H1 (cell line): ENCODE measurements at regions not wholly inside any gene's neighbourhood (a gene's known extent, or its start where the extent isn't known, plus 50 kb on each side); places are given as distances from the start of the nearest gene placed in this dataset.

Source experiments
- CTCF ChIA-PET: fragments of 300-600 bp; sonication (Branson Sonifier 250); formaldehyde crosslinking; loops from one replicate; lab custom pipeline; 2021; ENCODE audit not compliant: partially characterized antibody; lab: Charles Lee
- POLR2A ChIA-PET: fragments of 300-600 bp; sonication (Branson Sonifier 250); formaldehyde crosslinking; loops from one replicate; lab custom pipeline; 2021; ENCODE audit warnings: inconsistent platforms; ENCODE audit not compliant: partially characterized antibody; lab: Charles Lee
- DNase-seq, 2 experiments: peaks; one replicate each; pipeline versions ENCODE4 v3.0.0 to v3.0.0-alpha.2; 2010 to 2022; ENCODE audit warnings: low spot score in 2 of 2, low read depth in 1 of 2, mixed read lengths in 1 of 2
- FAIRE-seq: peaks from 2 replicates; lab custom pipeline; 2011; peaks lifted over from hg19 to GRCh38; lab: Jason Lieb, UNC
- H2AFZ ChIP-seq: 2 replicates; pipeline ENCODE4 v1.8.1; 2012; ENCODE audit warnings: low read length, inconsistent platforms
- H2AK5ac ChIP-seq: 2 replicates; pipeline ENCODE4 v1.6.1; 2013; ENCODE audit warnings: low read depth, low read length
- H2BK120ac ChIP-seq: replicated peaks from 2 replicates; pipeline ENCODE3; 2013; ENCODE audit warnings: low read depth, low read length, inconsistent platforms
- H2BK12ac ChIP-seq: 2 replicates; pipeline ENCODE4 v1.6.1; 2013; ENCODE audit warnings: low read depth, low read length
- H2BK15ac ChIP-seq: 2 replicates; pipeline ENCODE4 v1.6.1; 2013; ENCODE audit warnings: low read length
- H2BK20ac ChIP-seq: 2 replicates; pipeline ENCODE4 v1.6.1; 2013; ENCODE audit warnings: low read length
- H2BK5ac ChIP-seq: 2 replicates; pipeline ENCODE4 v1.6.1; 2013; ENCODE audit warnings: low read depth, low read length
- H3K14ac ChIP-seq: 2 replicates; pipeline ENCODE4 v1.6.1; 2013; ENCODE audit warnings: inconsistent platforms; ENCODE audit not compliant: insufficient read length
- H3K18ac ChIP-seq: 2 replicates; pipeline ENCODE4 v1.6.1; 2013; ENCODE audit warnings: low read length; ENCODE audit errors: extremely low read depth
- H3K23ac ChIP-seq: 2 replicates; pipeline ENCODE4 v1.6.1; 2013; ENCODE audit warnings: inconsistent platforms; ENCODE audit not compliant: insufficient read length
- H3K23me2 ChIP-seq: 2 replicates; pipeline ENCODE4 v1.6.1; 2013; ENCODE audit warnings: low read depth, low read length
- H3K27ac ChIP-seq: 2 replicates; pipeline ENCODE4 v1.6.1; 2011; ENCODE audit warnings: low read depth, low read length, inconsistent platforms
- H3K27me3 ChIP-seq, 4 experiments: replicated peaks in 1 of 4; 1 replicate in 1 of 4; 2 replicates in 3 of 4; pipeline versions ENCODE4 v1.6.1 to v1.8.1; 2011 to 2013; ENCODE audit warnings: low read length in 3 of 4, mild to moderate bottlenecking in 3 of 4, inconsistent platforms in 2 of 4, mixed read lengths in 2 of 4, moderate library complexity in 1 of 4; ENCODE audit not compliant: control insufficient read depth in 3 of 4, insufficient read depth in 3 of 4; ENCODE audit errors: extremely low read depth in 1 of 4
- H3K36me3 ChIP-seq, 4 experiments: 2 replicates each; pipeline versions ENCODE4 v1.6.1 to v1.8.1; 2011 to 2013; ENCODE audit warnings: mild to moderate bottlenecking in 4 of 4, low read length in 3 of 4, moderate library complexity in 2 of 4, control low read depth in 1 of 4, inconsistent platforms in 1 of 4; ENCODE audit not compliant: insufficient read depth in 4 of 4, control insufficient read depth in 2 of 4
- H3K4ac ChIP-seq: replicated peaks from 2 replicates; pipeline ENCODE3; 2013; ENCODE audit warnings: low read length, low read depth, mixed read lengths, inconsistent platforms; ENCODE audit not compliant: insufficient read length
- H3K4me1 ChIP-seq, 4 experiments: replicated peaks in 1 of 4; 1 replicate in 1 of 4; 2 replicates in 3 of 4; pipeline versions ENCODE4 v1.6.1 to v1.8.1; 2011 to 2013; ENCODE audit warnings: low read length in 3 of 4, inconsistent platforms in 2 of 4, mixed read lengths in 1 of 4; ENCODE audit not compliant: insufficient read depth in 4 of 4, control insufficient read depth in 3 of 4
- H3K4me2 ChIP-seq, 2 experiments: 2 replicates each; pipeline versions ENCODE4 v1.6.1 to v1.8.1; 2011 to 2013; ENCODE audit warnings: low read depth in 2 of 2, low read length in 2 of 2, control low read depth in 1 of 2, inconsistent platforms in 1 of 2, mild to moderate bottlenecking in 1 of 2; ENCODE audit not compliant: insufficient read depth in 1 of 2
- H3K4me3 ChIP-seq, 4 experiments: fragments of 200-600, 300-600 bp in 1 of 4; sonication (generic), shearing (Covaris generic), sonication (Bioruptor Twin) in 1 of 4; 2 replicates each; pipeline versions ENCODE4 v1.5.1 to v1.8.1; 2011 to 2016; ENCODE audit warnings: low read length in 4 of 4, low read depth in 3 of 4, control low read depth in 2 of 4, inconsistent platforms in 2 of 4, mild to moderate bottlenecking in 2 of 4, mixed read lengths in 1 of 4, moderate library complexity in 1 of 4; ENCODE audit not compliant: insufficient read depth in 2 of 4; ENCODE audit errors: extremely low read depth in 1 of 4
- H3K56ac ChIP-seq: replicated peaks from 2 replicates; pipeline ENCODE3; 2013; ENCODE audit warnings: low read depth, mild to moderate bottlenecking, mixed read lengths, low read length, inconsistent platforms; ENCODE audit not compliant: insufficient read length
- H3K79me1 ChIP-seq: 2 replicates; pipeline ENCODE4 v1.6.1; 2013; ENCODE audit warnings: low read depth, low read length, control low read depth
- H3K79me2 ChIP-seq, 2 experiments: 2 replicates each; pipeline versions ENCODE4 v1.6.1 to v1.8.1; 2012 to 2013; ENCODE audit warnings: low read length in 2 of 2, mild to moderate bottlenecking in 2 of 2, inconsistent platforms in 1 of 2; ENCODE audit not compliant: insufficient read depth in 2 of 2, control insufficient read depth in 1 of 2
- H3K9ac ChIP-seq, 4 experiments: replicated peaks in 1 of 4; 1 replicate in 1 of 4; 2 replicates in 3 of 4; pipeline versions ENCODE4 v1.6.1 to v1.8.1; 2011 to 2013; ENCODE audit warnings: low read depth in 3 of 4, low read length in 3 of 4, control low read depth in 2 of 4, mild to moderate bottlenecking in 2 of 4, moderate library complexity in 2 of 4, inconsistent platforms in 1 of 4; ENCODE audit errors: extremely low read depth in 1 of 4
- H3K9me3 ChIP-seq, 2 experiments: 2 replicates each; pipeline versions ENCODE4 v1.6.1 to v1.8.1; 2012 to 2013; ENCODE audit warnings: mild to moderate bottlenecking in 2 of 2, moderate library complexity in 2 of 2, control low read depth in 1 of 2, inconsistent platforms in 1 of 2, low read depth in 1 of 2, low read length in 1 of 2, mixed read lengths in 1 of 2; ENCODE audit not compliant: insufficient read depth in 2 of 2
- H4K20me1 ChIP-seq, 2 experiments: replicated peaks in 1 of 2; 2 replicates each; pipeline versions ENCODE3 to v1.8.1; 2011 to 2013; ENCODE audit warnings: inconsistent platforms in 2 of 2, low read length in 2 of 2, mild to moderate bottlenecking in 1 of 2; ENCODE audit not compliant: insufficient read depth in 2 of 2, control insufficient read depth in 1 of 2
- H4K5ac ChIP-seq: 2 replicates; pipeline ENCODE4 v1.6.1; 2013; ENCODE audit warnings: low read length, low read depth, mixed read lengths, inconsistent platforms; ENCODE audit not compliant: insufficient read length
- H4K8ac ChIP-seq: 2 replicates; pipeline ENCODE4 v1.8.0; 2013; ENCODE audit warnings: mild to moderate bottlenecking, moderate library complexity, low read length, inconsistent platforms; ENCODE audit not compliant: insufficient read depth; ENCODE audit errors: extremely low read depth
- H4K91ac ChIP-seq: replicated peaks from 2 replicates; pipeline ENCODE3; 2013; ENCODE audit warnings: low read length, mixed read lengths, inconsistent platforms; ENCODE audit not compliant: insufficient read length
- CEBPB ChIP-seq: IDR thresholded peaks from 2 replicates; pipeline ENCODE4 v1.6.1; 2012; ENCODE audit warnings: low read depth, low read length
- SRF ChIP-seq: IDR thresholded peaks from 2 replicates; pipeline ENCODE4 v1.6.1; 2011; ENCODE audit warnings: mild to moderate bottlenecking, low read depth, low read length, moderate library complexity
- WGBS, 2 experiments: shearing (Covaris generic) in 1 of 2; methylation state at CpG; one replicate each; pipeline versions ENCODE4 v1.1.6 to v1.1.7; 2013 to 2015; ENCODE audit warnings: low lambda C conversion rate in 2 of 2, mixed read lengths in 2 of 2, inconsistent platforms in 1 of 2, low coverage in 1 of 2, missing lambda C conversion rate in 1 of 2; ENCODE audit not compliant: insufficient replicate concordance in 2 of 2, insufficient coverage in 1 of 2, insufficient read length in 1 of 2; ENCODE audit errors: extremely low coverage in 1 of 2, missing lambda C conversion rate in 1 of 2; 5-methylcytosine and 5-hydroxymethylcytosine counted together

- H4K91ac ChIP-seq, result no peak overlapping the region
- H2BK20ac ChIP-seq, result no peak overlapping the region
- no peak overlapping the region for H3K23ac ChIP-seq
- no peaks in the 10 kb centered on the region for H3K79me1 ChIP-seq
- H3K79me2 ChIP-seq, result no peaks in the 10 kb centered on the region
- no peak overlapping the region for H2BK15ac ChIP-seq
- H3K4me3 ChIP-seq, result no peak overlapping the region
- H2BK5ac ChIP-seq, result no peak overlapping the region
- FAIRE-seq (no peak), DNase-seq (no peak)
- H3K56ac ChIP-seq, result no peak overlapping the region
- H4K20me1 ChIP-seq, result no peaks in the 10 kb centered on the region
- no peak overlapping the region for H3K4me2 ChIP-seq
- H3K23me2 ChIP-seq, result no peaks in the 10 kb centered on the region
- H3K14ac ChIP-seq, result no peak overlapping the region
- 71% methylated on average over 1 of the region's 1 CpG; no CpG with 5 or more reads in 1 of the 2 experiments for WGBS, 2 experiments
- ChIA-PET POLR2A (no interaction called here), CTCF (interaction anchor here (1.0 kb wide), 1 partner anchor 9 kb away, joined by 3 read pairs; no protein-coding TSS in a partner anchor)
- no peaks in the 10 kb centered on the region for H3K27me3 ChIP-seq
- H2AFZ ChIP-seq, result peak overlapping the region; percentile 33; the same call in 1 of the 2 replicates
- TF ChIP-seq CEBPB, result no peak
- TF ChIP-seq SRF, result no peak
- no peak overlapping the region for H2BK120ac ChIP-seq
- no peaks in the 10 kb centered on the region for H3K36me3 ChIP-seq
- H4K8ac ChIP-seq, result no peak overlapping the region
- H3K4me1 ChIP-seq, result no peaks in the 10 kb centered on the region
- H3K4ac ChIP-seq, result no peak overlapping the region
- no peak overlapping the region for H4K5ac ChIP-seq
- no peak overlapping the region for H3K18ac ChIP-seq
- no peaks in the 10 kb centered on the region for H3K9me3 ChIP-seq
- no peak overlapping the region for H3K9ac ChIP-seq
- H2BK12ac ChIP-seq, result no peak overlapping the region
- no peak overlapping the region for H2AK5ac ChIP-seq
- H3K27ac ChIP-seq, result no peak overlapping the region
These were observed 65.3 kb upstream of the CCSER1 start for GRCh38 chr4:90061881-90062280.
